Pancreas (tissue), 10 donors: ENCODE measurements at regions not wholly inside any gene's neighbourhood (a gene's known extent, or its start where the extent isn't known, plus 50 kb on each side); places are given as distances from the start of the nearest gene placed in this dataset.

Experiments
- ATAC-seq, 4 donors: fragments of 200-7000 bp; cut with Tn5 transposase; one replicate each; pipeline versions ENCODE4 v1.8.0 to v1.9.1; 2020; ENCODE audit warnings: mild to moderate bottlenecking in 4 of 4, moderate library complexity in 4 of 4
- DNase-seq, 6 donors: peaks; one replicate each; pipeline ENCODE4 v3.0.0-alpha.2; 2020
- FAIRE-seq: peaks from 2 replicates; lab custom pipeline; 2012; peaks lifted over from hg19 to GRCh38; lab: Jason Lieb, UNC
- H3K27ac ChIP-seq, 4 donors: fragments of 200-600 bp; sonication (generic); 1 replicate in 3 of 4; 2 replicates in 1 of 4; pipeline versions ENCODE4 v1.5.0 to v1.8.0; 2020
- H3K27me3 ChIP-seq, 4 donors: fragments of 200-600 bp; one replicate each; pipeline ENCODE4 v1.8.0; 2021
- H3K36me3 ChIP-seq, 3 donors: fragments of 200-600 bp; sonication (generic) in 1 of 3; one replicate each; pipeline versions ENCODE4 v1.5.0 to v1.8.0; 2020 to 2021
- H3K4me1 ChIP-seq, 3 donors: fragments of 200-600 bp; one replicate each; pipeline ENCODE4 v1.8.0; 2021
- H3K4me3 ChIP-seq, 4 donors: fragments of 200-600 bp; sonication (generic) in 2 of 4; one replicate each; pipeline versions ENCODE4 v1.5.0 to v1.8.0; 2020 to 2021
- H3K9me3 ChIP-seq, 4 donors: fragments of 200-600 bp; one replicate each; pipeline ENCODE4 v1.8.0; 2021
- WGBS, 2 donors: extraction: QIAGEN DNeasy Blood & Tissue Kit; methylation state at CpG; one replicate each; pipeline ENCODE4 v1.1.7; 2013; 5-methylcytosine and 5-hydroxymethylcytosine counted together
- intact Hi-C, 3 donors: fragments of 100-400 bp; cut with DNase I; formaldehyde crosslinking; loops; one replicate each; pipeline versions ENCODE4 v1.11.1 to v1.14.2; 2022
- TF ChIP-seq, protein P1 (sequence below), 4 donors: fragments of 200-600 bp; sonication (generic) in 3 of 4; IDR thresholded peaks; one replicate each; pipeline versions ENCODE4 v1.5.0 to v1.8.0; 2021; ENCODE audit warnings: antibody characterized with exemption in 4 of 4
- donor health status: healthy with polysubstance abuse.
- donor health status: DM: no; HTN: no; CAD: no; lungs with moderate emphysema.
- donor health status: DM: no; HTN: no; CAD: no.
- donor health status: control.
- donor health status: control.
- donor health status: Bipolar disorder and iron deficiency.
- donor health status: DM: yes; HTN: yes; CAD: no.
- donor health status: DM: no; HTN: no; CAD: no.
- donor health status: DM: no; HTN: no; CAD: no.
- donor health status: DM: yes; HTN: yes; CAD: no.

DNA sequence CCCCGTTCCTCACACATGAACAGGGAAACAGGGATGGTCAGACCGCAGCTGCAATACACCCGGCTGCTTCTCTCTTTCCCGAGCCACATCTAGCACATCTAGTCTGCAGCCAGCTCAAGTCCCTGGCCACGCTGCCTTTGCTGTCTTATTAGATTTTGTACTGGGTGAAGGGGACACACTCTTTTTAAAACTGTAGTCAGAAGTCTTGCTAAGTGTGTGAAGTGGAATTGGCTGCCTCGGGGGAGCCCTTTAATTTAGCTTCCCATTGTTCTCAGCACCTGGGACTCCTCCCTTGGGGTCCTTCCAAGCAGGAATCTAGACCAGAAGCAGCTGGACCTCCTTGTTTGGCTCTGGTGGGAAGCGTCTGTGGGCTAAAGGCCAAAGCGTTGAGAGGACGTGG, 420.0 kb downstream of the CTTN start:
- no peak for FAIRE-seq
- Histone ChIP-seq H3K27ac (no peak overlapping the region), H3K9me3 (no peaks in the 10 kb centered on the region), H3K27me3 (no peaks in the 10 kb centered on the region), H3K36me3 (no peaks in the 10 kb centered on the region), H3K4me1 (no peaks in the 10 kb centered on the region), H3K4me3 (no peak overlapping the region)
- DNase-seq = no peak
- TF ChIP-seq, protein P1, sequence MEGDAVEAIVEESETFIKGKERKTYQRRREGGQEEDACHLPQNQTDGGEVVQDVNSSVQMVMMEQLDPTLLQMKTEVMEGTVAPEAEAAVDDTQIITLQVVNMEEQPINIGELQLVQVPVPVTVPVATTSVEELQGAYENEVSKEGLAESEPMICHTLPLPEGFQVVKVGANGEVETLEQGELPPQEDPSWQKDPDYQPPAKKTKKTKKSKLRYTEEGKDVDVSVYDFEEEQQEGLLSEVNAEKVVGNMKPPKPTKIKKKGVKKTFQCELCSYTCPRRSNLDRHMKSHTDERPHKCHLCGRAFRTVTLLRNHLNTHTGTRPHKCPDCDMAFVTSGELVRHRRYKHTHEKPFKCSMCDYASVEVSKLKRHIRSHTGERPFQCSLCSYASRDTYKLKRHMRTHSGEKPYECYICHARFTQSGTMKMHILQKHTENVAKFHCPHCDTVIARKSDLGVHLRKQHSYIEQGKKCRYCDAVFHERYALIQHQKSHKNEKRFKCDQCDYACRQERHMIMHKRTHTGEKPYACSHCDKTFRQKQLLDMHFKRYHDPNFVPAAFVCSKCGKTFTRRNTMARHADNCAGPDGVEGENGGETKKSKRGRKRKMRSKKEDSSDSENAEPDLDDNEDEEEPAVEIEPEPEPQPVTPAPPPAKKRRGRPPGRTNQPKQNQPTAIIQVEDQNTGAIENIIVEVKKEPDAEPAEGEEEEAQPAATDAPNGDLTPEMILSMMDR (IDR thresholded peaks at IDR 0.05) = no peak
- 86 to 89% methylated on average over 9 of the region's 9 CpGs for WGBS, 2 donors
- intact Hi-C loops = loop anchor here in 1 of 3 donors (10.0 kb wide), 1 partner anchor 596 kb away; no protein-coding TSS in a partner anchor
- ATAC-seq = no peak

DNA sequence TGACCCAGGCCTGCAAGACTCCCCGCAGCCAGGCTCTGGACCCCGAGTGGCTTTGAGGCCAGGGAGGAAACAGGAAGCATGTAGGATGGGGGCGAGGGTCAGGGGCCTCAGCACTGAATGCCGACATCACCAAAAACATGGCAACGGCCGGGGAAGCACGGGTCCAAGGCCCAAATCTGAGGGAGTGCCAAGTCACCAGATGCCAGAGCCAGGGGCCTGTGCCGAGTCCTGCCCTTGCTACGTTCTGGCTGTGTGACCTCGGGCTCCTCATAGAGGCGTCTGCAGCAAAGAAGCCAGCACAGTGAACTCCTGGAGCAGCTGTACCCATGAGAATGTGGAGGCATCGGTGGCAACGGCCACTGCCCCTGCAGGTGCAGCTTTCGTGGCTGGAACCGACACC, 420.7 kb downstream of the CTTN start:
- ATAC-seq (no peak), DNase-seq (peak in 1 of 6 donors; percentile 38), FAIRE-seq (no peak)
- H3K4me1 ChIP-seq = no peaks in the 10 kb centered on the region
- intact Hi-C loops = loop anchor here in 1 of 3 donors (10.0 kb wide), 1 partner anchor 596 kb away; no protein-coding TSS in a partner anchor
- H3K27me3 ChIP-seq = no peaks in the 10 kb centered on the region
- 80 to 81% methylated on average over 15 of the region's 15 CpGs for WGBS, 2 donors
- no peaks in the 10 kb centered on the region for H3K36me3 ChIP-seq
- no peak overlapping the region for H3K4me3 ChIP-seq
- H3K9me3 ChIP-seq = no peaks in the 10 kb centered on the region
- TF ChIP-seq, protein P1 (IDR thresholded peaks at IDR 0.05) = no peak
- no peak overlapping the region for H3K27ac ChIP-seq

DNA sequence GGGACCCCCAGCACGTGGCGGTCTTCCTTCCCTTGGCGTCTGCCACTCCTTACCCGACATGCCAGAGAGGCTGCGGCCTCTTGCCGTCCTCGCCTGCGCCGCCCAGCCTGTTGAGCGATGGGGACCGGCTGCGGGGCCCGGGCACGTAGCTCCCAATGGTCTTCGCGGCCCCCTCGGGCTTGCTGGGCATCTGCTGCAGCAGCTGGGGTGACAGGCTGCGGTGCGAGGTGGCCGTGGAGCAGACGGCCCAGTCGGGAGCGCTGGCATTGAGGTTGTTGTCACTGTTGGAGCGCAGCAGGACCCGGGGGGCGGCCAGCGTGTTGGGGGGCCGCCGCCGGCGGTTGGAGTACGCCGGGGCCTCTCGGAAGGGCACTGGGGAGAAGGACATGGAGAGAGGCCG, 422.0 kb downstream of the CTTN start:
- TF ChIP-seq, protein P1 (IDR thresholded peaks at IDR 0.05) = no peak
- FAIRE-seq (no peak), ATAC-seq (no peak), DNase-seq (peak in 1 of 6 donors; percentile 60)
- 94 to 95% methylated on average over 35 of the region's 35 CpGs for WGBS, 2 donors
- no peak overlapping the region for H3K27ac ChIP-seq
- no peaks in the 10 kb centered on the region for H3K4me1 ChIP-seq
- no peaks in the 10 kb centered on the region for H3K27me3 ChIP-seq
- no peak overlapping the region for H3K4me3 ChIP-seq
- intact Hi-C loops = no loop called here
- H3K36me3 ChIP-seq = no peaks in the 10 kb centered on the region
- H3K9me3 ChIP-seq = no peaks in the 10 kb centered on the region

DNA sequence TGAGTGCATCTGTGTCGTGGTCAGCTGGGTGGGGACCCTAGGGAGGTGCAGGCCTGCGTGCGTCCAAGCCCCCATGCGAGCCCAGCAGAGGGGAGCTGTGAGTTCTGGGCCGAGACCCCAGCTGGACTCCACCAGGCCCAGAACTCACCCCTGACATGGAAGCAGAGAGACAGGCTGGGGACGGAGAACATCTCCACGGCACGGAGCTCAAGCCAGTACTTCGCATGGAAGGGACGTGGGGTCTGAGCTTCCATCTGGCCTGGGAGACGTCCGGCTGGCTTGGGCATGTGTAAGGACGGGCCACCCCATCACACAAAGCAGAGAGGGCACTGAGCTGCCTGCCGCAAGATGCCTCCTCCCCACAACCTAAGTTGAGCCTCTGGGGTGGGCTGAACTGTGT, 422.4 kb downstream of the CTTN start:
- FAIRE-seq = no peak
- no peak for ATAC-seq
- TF ChIP-seq, protein P1 (IDR thresholded peaks at IDR 0.05) = no peak

DNA sequence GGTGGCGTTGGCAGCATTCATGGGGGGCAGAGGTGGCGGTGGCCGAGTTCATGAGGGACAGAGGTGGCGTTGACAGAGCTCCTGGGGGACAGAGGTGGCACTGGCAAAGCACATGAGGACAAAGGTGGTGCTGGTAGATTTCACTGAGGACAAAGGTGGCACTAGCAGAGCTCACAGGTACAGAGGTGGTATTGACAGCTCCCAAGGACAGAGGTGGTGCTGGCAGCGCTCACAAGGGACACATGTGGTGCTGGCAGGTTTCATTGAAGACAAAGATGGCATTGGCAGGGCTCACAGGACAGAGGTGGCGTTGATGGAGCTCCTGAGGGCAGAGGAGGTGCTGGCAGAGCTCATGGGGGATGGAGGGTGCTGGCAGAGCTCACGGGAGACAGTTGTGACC, 425.4 kb downstream of the CTTN start:
- intact Hi-C loops = no loop called here
- FAIRE-seq (no peak), ATAC-seq (no peak)

More for the DNA sequence above, 422.4 kb downstream of the CTTN start:
- WGBS, 2 donors = 94 to 95% methylated on average over 13 to 14 of the region's 14 CpGs
- peak in 1 of 6 donors; percentile 53 for DNase-seq
- intact Hi-C loops = no loop called here
- Histone ChIP-seq H3K9me3 (no peaks in the 10 kb centered on the region), H3K27me3 (no peaks in the 10 kb centered on the region), H3K27ac (no peak overlapping the region), H3K4me1 (no peaks in the 10 kb centered on the region), H3K4me3 (no peak overlapping the region), H3K36me3 (no peaks in the 10 kb centered on the region)

More for the DNA sequence above, 425.4 kb downstream of the CTTN start:
- H3K4me3 ChIP-seq = no peak overlapping the region
- WGBS, 2 donors = 91 to 95% methylated on average over 7 of the region's 7 CpGs
- no peaks in the 10 kb centered on the region for H3K9me3 ChIP-seq
- H3K27me3 ChIP-seq = no peaks in the 10 kb centered on the region
- no peaks in the 10 kb centered on the region for H3K36me3 ChIP-seq
- H3K27ac ChIP-seq = no peak overlapping the region
- no peak for DNase-seq
- no peaks in the 10 kb centered on the region for H3K4me1 ChIP-seq
- TF ChIP-seq, protein P1 (IDR thresholded peaks at IDR 0.05) = no peak
